GM23338 (cell line): ENCODE measurements at regions not wholly inside any gene's neighbourhood (a gene's known extent, or its start where the extent isn't known, plus 50 kb on each side); places are given as distances from the start of the nearest gene placed in this dataset.

Source experiments
- ATAC-seq: fragments of 200-7000 bp; cut with Tn5 transposase; 3 replicates; pipeline ENCODE4 v1.9.1; 2020
- DNase-seq: peaks from one replicate; pipeline ENCODE4 v3.0.0-alpha.2; 2015; ENCODE audit warnings: low spot score
- H2AFZ ChIP-seq: fragments of 200-600 bp; sonication (generic); 2 replicates; pipeline ENCODE4 v1.8.0; 2016; ENCODE audit warnings: antibody characterized with exemption, mild to moderate bottlenecking, moderate library complexity
- H3F3A ChIP-seq: fragments of 200-600 bp; sonication (generic); replicated peaks from 2 replicates; pipeline ENCODE4 v1.8.0; 2017; ENCODE audit warnings: antibody characterized with exemption, mixed run types, low read depth
- H3K27ac ChIP-seq: fragments of 200-600 bp; sonication (generic); 2 replicates; pipeline ENCODE4 v1.6.1; 2016; ENCODE audit warnings: low read depth
- H3K27me3 ChIP-seq: fragments of 200-600 bp; sonication (generic); 2 replicates; pipeline ENCODE4 v1.8.0; 2016; ENCODE audit warnings: mild to moderate bottlenecking, mixed run types, moderate library complexity; ENCODE audit not compliant: insufficient read depth
- H3K36me3 ChIP-seq: fragments of 200-600 bp; sonication (generic); 2 replicates; pipeline ENCODE4 v1.8.0; 2016; ENCODE audit warnings: mild to moderate bottlenecking; ENCODE audit not compliant: insufficient read depth
- H3K4me1 ChIP-seq: fragments of 200-600 bp; sonication (generic); 2 replicates; pipeline ENCODE4 v1.8.0; 2016; ENCODE audit warnings: mild to moderate bottlenecking, moderate library complexity; ENCODE audit not compliant: insufficient read depth
- H3K4me2 ChIP-seq: fragments of 200-600 bp; sonication (generic); 2 replicates; pipeline ENCODE4 v1.7.1; 2017; ENCODE audit warnings: mixed run types
- H3K4me3 ChIP-seq: fragments of 200-600 bp; sonication (generic); 2 replicates; pipeline ENCODE4 v1.6.1; 2016; ENCODE audit warnings: mixed run types
- H3K79me2 ChIP-seq: fragments of 200-600 bp; sonication (generic); replicated peaks from 2 replicates; pipeline ENCODE4 v1.8.0; 2017; ENCODE audit warnings: mild to moderate bottlenecking; ENCODE audit not compliant: insufficient read depth
- H3K9me2 ChIP-seq: fragments of 200-600 bp; sonication (generic); 2 replicates; pipeline ENCODE4 v1.8.0; 2017; ENCODE audit not compliant: insufficient read depth
- H4K20me1 ChIP-seq: fragments of 200-600 bp; sonication (generic); replicated peaks from 2 replicates; pipeline ENCODE4 v1.8.0; 2017; ENCODE audit warnings: mild to moderate bottlenecking; ENCODE audit not compliant: insufficient read depth
- H3K27ac Mint-ChIP-seq: 2 replicates; pipeline ENCODE4 v1.8.0; 2020; ENCODE audit warnings: inconsistent platforms, mild to moderate bottlenecking, moderate library complexity, mixed read lengths
- H3K27me3 Mint-ChIP-seq: 3 replicates; pipeline ENCODE4 v1.8.0; 2022; ENCODE audit warnings: low read depth, mild to moderate bottlenecking, moderate library complexity, mixed read lengths, inconsistent platforms; ENCODE audit not compliant: insufficient read depth, poor library complexity
- H3K36me3 Mint-ChIP-seq: 3 replicates; pipeline ENCODE4 v1.8.0; 2021; ENCODE audit warnings: low read depth, mild to moderate bottlenecking, inconsistent platforms, moderate library complexity, mixed read lengths
- H3K4me1 Mint-ChIP-seq: 3 replicates; pipeline ENCODE4 v1.8.0; 2020; ENCODE audit warnings: mild to moderate bottlenecking, inconsistent platforms, mixed read lengths
- H3K4me3 Mint-ChIP-seq: 3 replicates; pipeline ENCODE4 v1.8.0; 2021; ENCODE audit warnings: moderate library complexity, mild to moderate bottlenecking, inconsistent platforms, mixed read lengths
- H3K9me3 Mint-ChIP-seq: 3 replicates; pipeline ENCODE4 v1.8.0; 2020; ENCODE audit warnings: moderate library complexity, mild to moderate bottlenecking, inconsistent platforms, mixed read lengths
- CREB1 ChIP-seq: fragments of 250-450 bp; sonication (Bioruptor Pico); IDR thresholded peaks from 2 replicates; pipeline ENCODE4 v1.5.0; 2020; ENCODE audit warnings: low read depth, mild to moderate bottlenecking, moderate library complexity
- EZH2 ChIP-seq: fragments of 200-600 bp; sonication (generic); IDR thresholded peaks from one replicate; pipeline ENCODE4 v1.8.0; 2017; ENCODE audit warnings: antibody characterized with exemption, mild to moderate bottlenecking, low read depth; ENCODE audit not compliant: unreplicated experiment
- EZH2phosphoT487 ChIP-seq: fragments of 200-600 bp; sonication (generic); IDR thresholded peaks from one replicate; pipeline ENCODE4 v1.8.1; 2018; ENCODE audit warnings: antibody characterized with exemption; ENCODE audit not compliant: unreplicated experiment
- JUNB ChIP-seq: IDR thresholded peaks from one replicate; pipeline ENCODE4 v1.6.1; 2016; ENCODE audit warnings: antibody characterized with exemption; ENCODE audit not compliant: unreplicated experiment
- NANOG ChIP-seq: IDR thresholded peaks from 2 replicates; pipeline ENCODE4 v1.6.1; 2016; ENCODE audit warnings: antibody characterized with exemption, borderline replicate concordance
- POLR2AphosphoS5 ChIP-seq: IDR thresholded peaks from 2 replicates; pipeline ENCODE4 v1.6.1; 2016; ENCODE audit warnings: antibody characterized with exemption, low read depth
- STAT1 ChIP-seq: IDR thresholded peaks from one replicate; pipeline ENCODE4 v1.6.1; 2016; ENCODE audit warnings: antibody characterized with exemption; ENCODE audit not compliant: unreplicated experiment
- ZNF114 ChIP-seq: fragments of 250-450 bp; sonication (Bioruptor Pico); IDR thresholded peaks from 2 replicates; pipeline ENCODE4 v1.5.0; 2020; ENCODE audit warnings: mild to moderate bottlenecking, moderate library complexity
- ZNF331 ChIP-seq: fragments of 250-450 bp; sonication (Bioruptor Pico); IDR thresholded peaks from 2 replicates; pipeline ENCODE4 v1.5.0; 2020; ENCODE audit warnings: low read depth, mild to moderate bottlenecking, moderate library complexity
- TF ChIP-seq, protein P1 (sequence below): IDR thresholded peaks from 2 replicates; pipeline ENCODE4 v1.6.1; 2016; ENCODE audit warnings: antibody characterized with exemption
- TF ChIP-seq, protein P2 (sequence below), 2 experiments: fragments of 200-600 bp in 1 of 2; sonication (generic) in 1 of 2; conservative IDR thresholded peaks; 2 replicates each; pipeline versions ENCODE4 v1.5.1 to v1.6.1; 2016 to 2017; ENCODE audit warnings: antibody characterized with exemption in 2 of 2, low read depth in 2 of 2, mild to moderate bottlenecking in 2 of 2, moderate library complexity in 1 of 2
- TF ChIP-seq, protein P3 (sequence below): IDR thresholded peaks from one replicate; pipeline ENCODE4 v1.6.1; 2018; ENCODE audit warnings: antibody characterized with exemption; ENCODE audit not compliant: unreplicated experiment
- TF ChIP-seq, protein P4 (sequence below): fragments of 250-450 bp; sonication (Bioruptor Pico); IDR thresholded peaks from 2 replicates; pipeline ENCODE4 v1.5.0; 2020; ENCODE audit warnings: mild to moderate bottlenecking, moderate library complexity

DNA sequence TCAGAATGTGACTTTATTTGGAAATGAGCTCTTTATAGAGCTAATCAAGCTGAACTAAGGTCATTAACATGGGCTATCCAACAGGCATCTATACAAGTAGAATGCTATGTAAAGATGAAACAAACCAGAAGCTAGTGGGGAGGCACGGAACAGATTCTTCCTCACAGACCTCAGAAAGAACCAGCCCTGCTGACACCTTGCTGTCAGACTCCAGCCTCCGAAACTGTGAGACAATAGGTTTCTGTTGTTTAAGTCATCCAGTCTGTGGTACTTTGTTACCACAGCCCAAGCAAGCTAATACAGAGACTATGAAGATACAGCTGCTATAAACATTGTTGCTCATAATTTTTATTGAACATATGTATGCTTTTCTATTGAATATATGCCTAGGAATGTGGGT is 406.3 kb upstream of the CHRM3 start:
- H3K27ac ChIP-seq, result no peak overlapping the region
- H3K4me1 ChIP-seq, result no peaks in the 10 kb centered on the region
- H3K27me3 ChIP-seq, result no peaks in the 10 kb centered on the region
- Mint-ChIP-seq H3K36me3 (no peaks in the 10 kb centered on the region), H3K4me1 (no peaks in the 10 kb centered on the region), H3K9me3 (no peaks in the 10 kb centered on the region), H3K27me3 (no peaks in the 10 kb centered on the region), H3K4me3 (no peak overlapping the region), H3K27ac (no peak overlapping the region)
- TF ChIP-seq, protein P1, sequence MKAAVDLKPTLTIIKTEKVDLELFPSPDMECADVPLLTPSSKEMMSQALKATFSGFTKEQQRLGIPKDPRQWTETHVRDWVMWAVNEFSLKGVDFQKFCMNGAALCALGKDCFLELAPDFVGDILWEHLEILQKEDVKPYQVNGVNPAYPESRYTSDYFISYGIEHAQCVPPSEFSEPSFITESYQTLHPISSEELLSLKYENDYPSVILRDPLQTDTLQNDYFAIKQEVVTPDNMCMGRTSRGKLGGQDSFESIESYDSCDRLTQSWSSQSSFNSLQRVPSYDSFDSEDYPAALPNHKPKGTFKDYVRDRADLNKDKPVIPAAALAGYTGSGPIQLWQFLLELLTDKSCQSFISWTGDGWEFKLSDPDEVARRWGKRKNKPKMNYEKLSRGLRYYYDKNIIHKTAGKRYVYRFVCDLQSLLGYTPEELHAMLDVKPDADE, result no peak
- no peak for TF ChIP-seq CREB1 (CRISPR knock-in tag)
- TF ChIP-seq, protein P2, sequence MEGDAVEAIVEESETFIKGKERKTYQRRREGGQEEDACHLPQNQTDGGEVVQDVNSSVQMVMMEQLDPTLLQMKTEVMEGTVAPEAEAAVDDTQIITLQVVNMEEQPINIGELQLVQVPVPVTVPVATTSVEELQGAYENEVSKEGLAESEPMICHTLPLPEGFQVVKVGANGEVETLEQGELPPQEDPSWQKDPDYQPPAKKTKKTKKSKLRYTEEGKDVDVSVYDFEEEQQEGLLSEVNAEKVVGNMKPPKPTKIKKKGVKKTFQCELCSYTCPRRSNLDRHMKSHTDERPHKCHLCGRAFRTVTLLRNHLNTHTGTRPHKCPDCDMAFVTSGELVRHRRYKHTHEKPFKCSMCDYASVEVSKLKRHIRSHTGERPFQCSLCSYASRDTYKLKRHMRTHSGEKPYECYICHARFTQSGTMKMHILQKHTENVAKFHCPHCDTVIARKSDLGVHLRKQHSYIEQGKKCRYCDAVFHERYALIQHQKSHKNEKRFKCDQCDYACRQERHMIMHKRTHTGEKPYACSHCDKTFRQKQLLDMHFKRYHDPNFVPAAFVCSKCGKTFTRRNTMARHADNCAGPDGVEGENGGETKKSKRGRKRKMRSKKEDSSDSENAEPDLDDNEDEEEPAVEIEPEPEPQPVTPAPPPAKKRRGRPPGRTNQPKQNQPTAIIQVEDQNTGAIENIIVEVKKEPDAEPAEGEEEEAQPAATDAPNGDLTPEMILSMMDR (conservative IDR thresholded peaks at IDR 0.05; ENCODE audit: low read depth in 2 of 2), result no peak
- TF ChIP-seq, protein P3, sequence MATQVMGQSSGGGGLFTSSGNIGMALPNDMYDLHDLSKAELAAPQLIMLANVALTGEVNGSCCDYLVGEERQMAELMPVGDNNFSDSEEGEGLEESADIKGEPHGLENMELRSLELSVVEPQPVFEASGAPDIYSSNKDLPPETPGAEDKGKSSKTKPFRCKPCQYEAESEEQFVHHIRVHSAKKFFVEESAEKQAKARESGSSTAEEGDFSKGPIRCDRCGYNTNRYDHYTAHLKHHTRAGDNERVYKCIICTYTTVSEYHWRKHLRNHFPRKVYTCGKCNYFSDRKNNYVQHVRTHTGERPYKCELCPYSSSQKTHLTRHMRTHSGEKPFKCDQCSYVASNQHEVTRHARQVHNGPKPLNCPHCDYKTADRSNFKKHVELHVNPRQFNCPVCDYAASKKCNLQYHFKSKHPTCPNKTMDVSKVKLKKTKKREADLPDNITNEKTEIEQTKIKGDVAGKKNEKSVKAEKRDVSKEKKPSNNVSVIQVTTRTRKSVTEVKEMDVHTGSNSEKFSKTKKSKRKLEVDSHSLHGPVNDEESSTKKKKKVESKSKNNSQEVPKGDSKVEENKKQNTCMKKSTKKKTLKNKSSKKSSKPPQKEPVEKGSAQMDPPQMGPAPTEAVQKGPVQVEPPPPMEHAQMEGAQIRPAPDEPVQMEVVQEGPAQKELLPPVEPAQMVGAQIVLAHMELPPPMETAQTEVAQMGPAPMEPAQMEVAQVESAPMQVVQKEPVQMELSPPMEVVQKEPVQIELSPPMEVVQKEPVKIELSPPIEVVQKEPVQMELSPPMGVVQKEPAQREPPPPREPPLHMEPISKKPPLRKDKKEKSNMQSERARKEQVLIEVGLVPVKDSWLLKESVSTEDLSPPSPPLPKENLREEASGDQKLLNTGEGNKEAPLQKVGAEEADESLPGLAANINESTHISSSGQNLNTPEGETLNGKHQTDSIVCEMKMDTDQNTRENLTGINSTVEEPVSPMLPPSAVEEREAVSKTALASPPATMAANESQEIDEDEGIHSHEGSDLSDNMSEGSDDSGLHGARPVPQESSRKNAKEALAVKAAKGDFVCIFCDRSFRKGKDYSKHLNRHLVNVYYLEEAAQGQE, result no peak
- TF ChIP-seq ZNF114, result no peak
- TF ChIP-seq, protein P4, sequence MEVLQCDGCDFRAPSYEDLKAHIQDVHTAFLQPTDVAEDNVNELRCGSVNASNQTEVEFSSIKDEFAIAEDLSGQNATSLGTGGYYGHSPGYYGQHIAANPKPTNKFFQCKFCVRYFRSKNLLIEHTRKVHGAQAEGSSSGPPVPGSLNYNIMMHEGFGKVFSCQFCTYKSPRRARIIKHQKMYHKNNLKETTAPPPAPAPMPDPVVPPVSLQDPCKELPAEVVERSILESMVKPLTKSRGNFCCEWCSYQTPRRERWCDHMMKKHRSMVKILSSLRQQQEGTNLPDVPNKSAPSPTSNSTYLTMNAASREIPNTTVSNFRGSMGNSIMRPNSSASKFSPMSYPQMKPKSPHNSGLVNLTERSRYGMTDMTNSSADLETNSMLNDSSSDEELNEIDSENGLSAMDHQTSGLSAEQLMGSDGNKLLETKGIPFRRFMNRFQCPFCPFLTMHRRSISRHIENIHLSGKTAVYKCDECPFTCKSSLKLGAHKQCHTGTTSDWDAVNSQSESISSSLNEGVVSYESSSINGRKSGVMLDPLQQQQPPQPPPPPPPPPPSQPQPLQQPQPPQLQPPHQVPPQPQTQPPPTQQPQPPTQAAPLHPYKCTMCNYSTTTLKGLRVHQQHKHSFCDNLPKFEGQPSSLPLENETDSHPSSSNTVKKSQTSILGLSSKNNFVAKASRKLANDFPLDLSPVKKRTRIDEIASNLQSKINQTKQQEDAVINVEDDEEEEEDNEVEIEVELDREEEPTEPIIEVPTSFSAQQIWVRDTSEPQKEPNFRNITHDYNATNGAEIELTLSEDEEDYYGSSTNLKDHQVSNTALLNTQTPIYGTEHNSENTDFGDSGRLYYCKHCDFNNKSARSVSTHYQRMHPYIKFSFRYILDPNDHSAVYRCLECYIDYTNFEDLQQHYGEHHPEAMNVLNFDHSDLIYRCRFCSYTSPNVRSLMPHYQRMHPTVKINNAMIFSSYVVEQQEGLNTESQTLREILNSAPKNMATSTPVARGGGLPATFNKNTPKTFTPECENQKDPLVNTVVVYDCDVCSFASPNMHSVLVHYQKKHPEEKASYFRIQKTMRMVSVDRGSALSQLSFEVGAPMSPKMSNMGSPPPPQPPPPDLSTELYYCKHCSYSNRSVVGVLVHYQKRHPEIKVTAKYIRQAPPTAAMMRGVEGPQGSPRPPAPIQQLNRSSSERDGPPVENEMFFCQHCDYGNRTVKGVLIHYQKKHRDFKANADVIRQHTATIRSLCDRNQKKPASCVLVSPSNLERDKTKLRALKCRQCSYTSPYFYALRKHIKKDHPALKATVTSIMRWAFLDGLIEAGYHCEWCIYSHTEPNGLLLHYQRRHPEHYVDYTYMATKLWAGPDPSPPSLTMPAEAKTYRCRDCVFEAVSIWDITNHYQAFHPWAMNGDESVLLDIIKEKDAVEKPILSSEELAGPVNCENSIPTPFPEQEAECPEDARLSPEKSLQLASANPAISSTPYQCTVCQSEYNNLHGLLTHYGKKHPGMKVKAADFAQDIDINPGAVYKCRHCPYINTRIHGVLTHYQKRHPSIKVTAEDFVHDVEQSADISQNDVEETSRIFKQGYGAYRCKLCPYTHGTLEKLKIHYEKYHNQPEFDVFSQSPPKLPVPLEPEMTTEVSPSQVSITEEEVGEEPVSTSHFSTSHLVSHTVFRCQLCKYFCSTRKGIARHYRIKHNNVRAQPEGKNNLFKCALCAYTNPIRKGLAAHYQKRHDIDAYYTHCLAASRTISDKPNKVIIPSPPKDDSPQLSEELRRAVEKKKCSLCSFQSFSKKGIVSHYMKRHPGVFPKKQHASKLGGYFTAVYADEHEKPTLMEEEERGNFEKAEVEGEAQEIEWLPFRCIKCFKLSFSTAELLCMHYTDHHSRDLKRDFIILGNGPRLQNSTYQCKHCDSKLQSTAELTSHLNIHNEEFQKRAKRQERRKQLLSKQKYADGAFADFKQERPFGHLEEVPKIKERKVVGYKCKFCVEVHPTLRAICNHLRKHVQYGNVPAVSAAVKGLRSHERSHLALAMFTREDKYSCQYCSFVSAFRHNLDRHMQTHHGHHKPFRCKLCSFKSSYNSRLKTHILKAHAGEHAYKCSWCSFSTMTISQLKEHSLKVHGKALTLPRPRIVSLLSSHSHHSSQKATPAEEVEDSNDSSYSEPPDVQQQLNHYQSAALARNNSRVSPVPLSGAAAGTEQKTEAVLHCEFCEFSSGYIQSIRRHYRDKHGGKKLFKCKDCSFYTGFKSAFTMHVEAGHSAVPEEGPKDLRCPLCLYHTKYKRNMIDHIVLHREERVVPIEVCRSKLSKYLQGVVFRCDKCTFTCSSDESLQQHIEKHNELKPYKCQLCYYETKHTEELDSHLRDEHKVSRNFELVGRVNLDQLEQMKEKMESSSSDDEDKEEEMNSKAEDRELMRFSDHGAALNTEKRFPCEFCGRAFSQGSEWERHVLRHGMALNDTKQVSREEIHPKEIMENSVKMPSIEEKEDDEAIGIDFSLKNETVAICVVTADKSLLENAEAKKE (CRISPR knock-in tag), result no peak
- TF ChIP-seq NANOG, result no peak
- no peak for TF ChIP-seq JUNB
- no peak for TF ChIP-seq EZH2phosphoT487
- no peak for TF ChIP-seq EZH2
- no peak for TF ChIP-seq ZNF331 (CRISPR knock-in tag)
- no peak for TF ChIP-seq STAT1
- TF ChIP-seq POLR2AphosphoS5, result no peak
- H3K79me2 ChIP-seq, result no peaks in the 10 kb centered on the region
- H3F3A ChIP-seq, result no peaks in the 10 kb centered on the region
- no peaks in the 10 kb centered on the region for H3K36me3 ChIP-seq
- no peak for DNase-seq
- H3K9me2 ChIP-seq, result no peaks in the 10 kb centered on the region
- no peaks in the 10 kb centered on the region for H4K20me1 ChIP-seq
- H3K4me2 ChIP-seq, result no peak overlapping the region
- H2AFZ ChIP-seq, result no peak overlapping the region
- no peak for ATAC-seq
- no peak overlapping the region for H3K4me3 ChIP-seq
